T-cell (primary cell): ENCODE measurements at regions not wholly inside any gene's neighbourhood (a gene's known extent, or its start where the extent isn't known, plus 50 kb on each side); places are given as distances from the start of the nearest gene placed in this dataset.
"Not testable (repeated sequence)": the region's sequence is repeated elsewhere in the genome, so short reads cannot be mapped to it uniquely, and the experiment has no call there.

Experiments used
- ATAC-seq, 4 experiments: fragments of 200-7000 bp in 3 of 4; fragments of 150-1000 bp in 1 of 4; cut with Tn5 transposase; replicated peaks in 1 of 4; 1 replicate in 3 of 4; 2 replicates in 1 of 4; pipeline ENCODE4 v1.10.0; 2021; ENCODE audit warnings: moderate library complexity in 3 of 4, mild to moderate bottlenecking in 2 of 4, moderate number of reproducible peaks in 1 of 4
- CTCF ChIA-PET, 2 donors: fragments of 300-600 bp; sonication (Branson Sonifier 250); formaldehyde crosslinking; loops; one replicate each; lab custom pipeline; 2022; ENCODE audit warnings: antibody characterized with exemption in 2 of 2; lab: Charles Lee
- POLR2A ChIA-PET, 2 donors: fragments of 300-600 bp; sonication (Branson Sonifier 250); formaldehyde crosslinking; loops; one replicate each; lab custom pipeline; 2022; ENCODE audit warnings: antibody characterized with exemption in 2 of 2; lab: Charles Lee
- DNase-seq, 35 experiments: peaks; one replicate each; pipeline versions ENCODE4 v3.0.0 to v3.0.0-alpha.2; 2013 to 2023
- H3K27ac ChIP-seq: one replicate; pipeline ENCODE4 v1.5.1; 2013; ENCODE audit warnings: low read length
- H3K27me3 ChIP-seq, 2 experiments: replicated peaks in 1 of 2; 1 replicate in 1 of 2; 2 replicates in 1 of 2; pipeline versions ENCODE4 v1.6.1 to v1.7.0; 2013; ENCODE audit warnings: low read length in 1 of 2, mixed read lengths in 1 of 2; ENCODE audit not compliant: control insufficient read depth in 2 of 2, insufficient read depth in 2 of 2; ENCODE audit errors: extremely low read depth in 1 of 2
- H3K36me3 ChIP-seq, 2 donors: 1 replicate in 1 of 2; 2 replicates in 1 of 2; pipeline versions ENCODE4 v1.6.1 to v1.7.0; 2013; ENCODE audit warnings: low read length in 1 of 2; ENCODE audit not compliant: control insufficient read depth in 2 of 2, insufficient read depth in 1 of 2; ENCODE audit errors: extremely low read depth in 1 of 2
- H3K4me1 ChIP-seq, 2 experiments: 1 replicate in 1 of 2; 2 replicates in 1 of 2; pipeline versions ENCODE4 v1.6.1 to v1.7.0; 2013; ENCODE audit warnings: low read length in 2 of 2, mixed read lengths in 1 of 2; ENCODE audit not compliant: insufficient read depth in 2 of 2, control insufficient read depth in 1 of 2; ENCODE audit errors: extremely low read depth in 1 of 2
- H3K4me3 ChIP-seq, 2 donors: 1 replicate in 1 of 2; 2 replicates in 1 of 2; pipeline versions ENCODE4 v1.5.1 to v1.7.0; 2013; ENCODE audit warnings: mild to moderate bottlenecking in 2 of 2, low read length in 1 of 2, moderate library complexity in 1 of 2; ENCODE audit not compliant: control insufficient read depth in 1 of 2; ENCODE audit errors: extremely low read depth in 1 of 2
- H3K9me3 ChIP-seq: 2 replicates; pipeline ENCODE4 v1.7.0; 2013
- H3K27ac Mint-ChIP-seq, 2 donors: one replicate each; pipeline ENCODE4 v1.8.0; 2020 to 2021; ENCODE audit warnings: mild to moderate bottlenecking in 2 of 2, mixed read lengths in 2 of 2
- H3K27me3 Mint-ChIP-seq, 2 donors: one replicate each; pipeline ENCODE4 v1.8.0; 2021 to 2022; ENCODE audit warnings: mixed read lengths in 2 of 2
- H3K36me3 Mint-ChIP-seq: one replicate; pipeline ENCODE4 v1.8.0; 2021; ENCODE audit warnings: mixed read lengths
- H3K4me1 Mint-ChIP-seq, 3 donors: one replicate each; pipeline ENCODE4 v1.8.0; 2020 to 2022; ENCODE audit warnings: mixed read lengths in 3 of 3, mild to moderate bottlenecking in 1 of 3
- H3K4me3 Mint-ChIP-seq, 3 donors: one replicate each; pipeline ENCODE4 v1.8.0; 2020 to 2022; ENCODE audit warnings: mild to moderate bottlenecking in 3 of 3, mixed read lengths in 3 of 3, moderate library complexity in 3 of 3
- H3K9me3 Mint-ChIP-seq, 3 donors: one replicate each; pipeline ENCODE4 v1.8.0; 2020 to 2022; ENCODE audit warnings: mixed read lengths in 3 of 3
- WGBS: methylation state at CpG from one replicate; pipeline ENCODE4 v1.1.5; 2013; ENCODE audit warnings: missing lambda C conversion rate; ENCODE audit not compliant: insufficient coverage; 5-methylcytosine and 5-hydroxymethylcytosine counted together

DNA sequence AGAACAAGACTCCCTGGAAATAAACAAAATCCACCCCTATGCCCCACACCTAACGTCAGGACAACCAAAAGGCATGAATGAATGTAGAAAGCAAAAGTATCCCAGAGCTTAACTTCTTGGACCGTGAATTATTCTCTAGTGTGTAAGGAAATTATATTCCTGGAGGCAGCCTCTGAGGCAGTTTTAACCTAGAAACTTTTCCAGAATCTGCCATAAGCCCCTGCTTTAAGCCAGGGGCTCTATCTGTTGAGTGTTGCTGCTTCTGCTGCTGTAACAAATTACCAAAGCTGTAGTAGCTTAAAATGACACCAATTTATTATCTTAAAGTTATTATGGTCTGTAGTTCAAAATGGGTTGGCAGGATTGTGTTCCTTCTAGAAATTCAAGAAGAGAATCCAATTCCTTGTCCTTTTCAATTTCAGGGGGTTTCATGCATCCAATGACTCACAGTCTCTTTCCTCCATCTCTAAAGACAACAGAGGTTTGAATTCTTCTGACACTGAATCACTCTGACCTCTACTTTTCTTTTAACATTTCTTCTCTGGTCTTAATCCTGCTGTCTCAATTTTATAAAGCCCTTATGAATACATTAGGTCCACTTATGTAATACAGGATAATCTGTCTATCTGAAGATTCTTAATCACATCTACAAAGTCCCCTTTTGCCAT lies 242.7 kb downstream of the ATXN7L3B start:
- WGBS = no CpG with 5 or more reads among the region's 2 CpGs
- DNase-seq (no peak), ATAC-seq (no peak)
- H3K27ac ChIP-seq = no peak overlapping the region
- no peaks in the 10 kb centered on the region for H3K27me3 Mint-ChIP-seq
- no peak overlapping the region for H3K27ac Mint-ChIP-seq
- no peaks in the 10 kb centered on the region for H3K36me3 Mint-ChIP-seq
- H3K4me1 ChIP-seq = no peaks in the 10 kb centered on the region
- H3K9me3 ChIP-seq = no peaks in the 10 kb centered on the region
- H3K9me3 Mint-ChIP-seq = peaks cover 0 to 2% (median 0%) of the 10 kb centered on the region in 3 donors
- no peak overlapping the region for H3K4me3 Mint-ChIP-seq
- no peaks in the 10 kb centered on the region for H3K4me1 Mint-ChIP-seq
- CTCF ChIA-PET = no interaction called here
- no peaks in the 10 kb centered on the region for H3K36me3 ChIP-seq
- POLR2A ChIA-PET = no interaction called here
- no peaks in the 10 kb centered on the region for H3K27me3 ChIP-seq
- H3K4me3 ChIP-seq = no peak overlapping the region

- WGBS = 13% methylated on average over 1 of the region's 1 CpG
- H3K4me3 Mint-ChIP-seq, DNase-seq, POLR2A ChIA-PET, H3K36me3 ChIP-seq, CTCF ChIA-PET, H3K4me1 Mint-ChIP-seq, H3K36me3 Mint-ChIP-seq, H3K9me3 Mint-ChIP-seq, H3K4me1 ChIP-seq, H3K4me3 ChIP-seq, H3K27me3 ChIP-seq, H3K27ac ChIP-seq, H3K27me3 Mint-ChIP-seq, ATAC-seq, H3K9me3 ChIP-seq, H3K27ac Mint-ChIP-seq: not testable (repeated sequence)
Measured at GRCh38 chr12:74780850-74781241, 243.2 kb downstream of the ATXN7L3B start.

- WGBS = no CpG with 5 or more reads among the region's 1 CpG
- H3K27ac ChIP-seq = no peak overlapping the region
- Mint-ChIP-seq H3K9me3 (peaks cover 0 to 7% (median 2%) of the 10 kb centered on the region in 3 donors), H3K4me1 (no peaks in the 10 kb centered on the region), H3K4me3 (no peak overlapping the region), H3K27me3 (peaks cover 0 to 3% of the 10 kb centered on the region in 2 donors), H3K27ac (no peak overlapping the region), H3K36me3 (no peaks in the 10 kb centered on the region)
- ChIA-PET CTCF (no interaction called here), POLR2A (interaction anchor here (0.6 kb wide), 2 partner anchors 16 to 1705 kb away, joined by 3 to 5 read pairs; no protein-coding TSS in a partner anchor)
- H3K36me3 ChIP-seq = no peaks in the 10 kb centered on the region
- H3K4me3 ChIP-seq = no peak overlapping the region
- DNase-seq (no peak), ATAC-seq (no peak)
- H3K27me3 ChIP-seq = no peaks in the 10 kb centered on the region
- no peaks in the 10 kb centered on the region for H3K4me1 ChIP-seq
- H3K9me3 ChIP-seq = no peaks in the 10 kb centered on the region
Measured at GRCh38 chr12:74781991-74782485, 244.4 kb downstream of the ATXN7L3B start.

- Mint-ChIP-seq H3K27ac (no peak overlapping the region), H3K36me3 (no peaks in the 10 kb centered on the region), H3K4me3 (no peak overlapping the region), H3K27me3 (peaks cover 0 to 9% of the 10 kb centered on the region in 2 donors), H3K9me3 (peaks cover 0 to 7% (median 2%) of the 10 kb centered on the region in 3 donors), H3K4me1 (no peaks in the 10 kb centered on the region)
- ChIA-PET POLR2A (no interaction called here), CTCF (no interaction called here)
- ATAC-seq = no peak
- H3K27me3 ChIP-seq = no peaks in the 10 kb centered on the region
- no peak overlapping the region for H3K27ac ChIP-seq
- no peaks in the 10 kb centered on the region for H3K9me3 ChIP-seq
- 60% methylated on average over 2 of the region's 6 CpGs for WGBS
- H3K36me3 ChIP-seq = no peaks in the 10 kb centered on the region
- DNase-seq = no peak
- no peak overlapping the region for H3K4me3 ChIP-seq
- H3K4me1 ChIP-seq = no peaks in the 10 kb centered on the region
Measured at GRCh38 chr12:74790931-74791330, 253.3 kb downstream of the ATXN7L3B start.

- Mint-ChIP-seq H3K27me3 (peaks cover 0 to 11% of the 10 kb centered on the region in 2 donors), H3K4me3 (no peak overlapping the region), H3K4me1 (no peaks in the 10 kb centered on the region), H3K9me3 (peaks cover 0 to 8% (median 2%) of the 10 kb centered on the region in 3 donors), H3K27ac (no peak overlapping the region), H3K36me3 (no peaks in the 10 kb centered on the region)
- 44% methylated on average over 1 of the region's 1 CpG for WGBS
- H3K9me3 ChIP-seq = no peaks in the 10 kb centered on the region
- no peaks in the 10 kb centered on the region for H3K27me3 ChIP-seq
- no peak overlapping the region for H3K4me3 ChIP-seq
- no peaks in the 10 kb centered on the region for H3K36me3 ChIP-seq
- ChIA-PET CTCF (no interaction called here), POLR2A (no interaction called here)
- no peaks in the 10 kb centered on the region for H3K4me1 ChIP-seq
- DNase-seq (no peak), ATAC-seq (no peak)
- no peak overlapping the region for H3K27ac ChIP-seq
Measured at GRCh38 chr12:74791365-74791764, 253.7 kb downstream of the ATXN7L3B start.

GRCh38 chr12:74794522-74794921 lies 256.9 kb downstream of the ATXN7L3B start:
- Mint-ChIP-seq H3K27me3 (peaks cover 0 to 12% of the 10 kb centered on the region in 2 donors), H3K4me3 (no peak overlapping the region)
- H3K27ac ChIP-seq = no peak overlapping the region

More at GRCh38 chr12:74794522-74794921, 256.9 kb downstream of the ATXN7L3B start:
- no peaks in the 10 kb centered on the region for H3K4me1 Mint-ChIP-seq
- Histone ChIP-seq H3K4me1 (no peaks in the 10 kb centered on the region), H3K36me3 (no peaks in the 10 kb centered on the region), H3K27me3 (no peaks in the 10 kb centered on the region), H3K4me3 (no peak overlapping the region), H3K9me3 (no peaks in the 10 kb centered on the region)
- DNase-seq (no peak), ATAC-seq (no peak)
- WGBS = no CpG with 5 or more reads among the region's 4 CpGs
- peaks cover 0 to 8% (median 0%) of the 10 kb centered on the region in 3 donors for H3K9me3 Mint-ChIP-seq
- H3K27ac Mint-ChIP-seq = no peak overlapping the region
- POLR2A ChIA-PET = no interaction called here
- H3K36me3 Mint-ChIP-seq = no peaks in the 10 kb centered on the region
- CTCF ChIA-PET = no interaction called here
